ENCODE measurements at regions not wholly inside any gene's neighbourhood (a gene's known extent, or its start where the extent isn't known, plus 50 kb on each side); places are given as distances from the start of the nearest gene placed in this dataset.

DNA sequence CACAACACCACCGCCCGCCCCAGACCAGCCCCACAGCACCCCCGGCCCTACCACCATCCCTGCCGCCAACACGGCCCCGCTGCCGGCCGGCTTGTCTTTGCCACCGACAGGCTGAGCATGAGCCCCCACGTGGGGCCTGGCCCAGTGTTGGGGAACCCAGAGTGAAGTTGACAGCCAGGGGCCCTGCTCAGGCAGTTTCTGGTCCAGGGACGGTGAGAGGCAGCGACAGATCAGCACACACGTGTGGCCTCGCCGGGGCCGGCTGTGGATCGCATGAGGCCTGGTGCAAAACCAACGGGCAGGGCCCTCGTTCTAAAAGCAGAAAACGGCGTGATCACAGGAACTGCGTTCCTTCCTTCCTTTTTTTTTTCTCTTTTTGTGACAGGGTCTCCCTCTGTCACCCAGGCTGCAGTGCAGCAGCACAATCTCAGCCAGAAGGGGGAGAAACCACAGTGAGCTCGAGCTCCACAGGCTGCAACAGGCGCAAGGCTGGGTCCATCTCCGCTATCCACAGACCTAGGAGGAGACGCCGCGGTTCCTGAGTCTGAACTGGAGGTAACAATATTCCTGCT is 50.5 kb upstream of the FBRSL1 start:
- H3K4me3 ChIP-seq (ENCODE audit: low read depth, low read length), result no peak overlapping the region
- ChIA-PET CTCF (interaction anchor here (0.7 kb wide), 1 partner anchor 361 kb away, joined by 3 read pairs; no protein-coding TSS in a partner anchor), POLR2A (no interaction called here)
- no peaks in the 10 kb centered on the region for H3K36me3 ChIP-seq (ENCODE audit: control insufficient read depth in 2 of 2, insufficient read depth in 1 of 2, low read length in 2 of 2)
- H3K4me1 ChIP-seq (ENCODE audit: control insufficient read depth, insufficient read depth, low read length), result no peaks in the 10 kb centered on the region; the same call in 1 of the 2 replicates
- H3K27ac ChIP-seq (ENCODE audit: extremely low read depth, low read depth, low read length), result no peak overlapping the region
- TF ChIP-seq SCRT2 (tag by site-specific recombination; IDR thresholded peaks at IDR 0.05), result 0 out of 2 replicates have a peak, but pooled peaks have one; percentile 29
- no peak for TF ChIP-seq KLF1 (tag by site-specific recombination; IDR thresholded peaks at IDR 0.05)
- no peak for TF ChIP-seq ZNF501 (tag by site-specific recombination; IDR thresholded peaks at IDR 0.05)
- no peak for TF ChIP-seq ZNF37A (tag by site-specific recombination; IDR thresholded peaks at IDR 0.05)
- no peak for TF ChIP-seq ZFP37 (tag by site-specific recombination; IDR thresholded peaks at IDR 0.05)
- TF ChIP-seq, protein P1, sequence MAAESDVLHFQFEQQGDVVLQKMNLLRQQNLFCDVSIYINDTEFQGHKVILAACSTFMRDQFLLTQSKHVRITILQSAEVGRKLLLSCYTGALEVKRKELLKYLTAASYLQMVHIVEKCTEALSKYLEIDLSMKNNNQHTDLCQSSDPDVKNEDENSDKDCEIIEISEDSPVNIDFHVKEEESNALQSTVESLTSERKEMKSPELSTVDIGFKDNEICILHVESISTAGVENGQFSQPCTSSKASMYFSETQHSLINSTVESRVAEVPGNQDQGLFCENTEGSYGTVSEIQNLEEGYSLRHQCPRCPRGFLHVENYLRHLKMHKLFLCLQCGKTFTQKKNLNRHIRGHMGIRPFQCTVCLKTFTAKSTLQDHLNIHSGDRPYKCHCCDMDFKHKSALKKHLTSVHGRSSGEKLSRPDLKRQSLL (tag by site-specific recombination; IDR thresholded peaks at IDR 0.05), result peak; percentile 66; the same call in 1 of the 2 replicates
- no peak for TF ChIP-seq ZBTB1 (tag by site-specific recombination; IDR thresholded peaks at IDR 0.05)
- TF ChIP-seq, protein P2, sequence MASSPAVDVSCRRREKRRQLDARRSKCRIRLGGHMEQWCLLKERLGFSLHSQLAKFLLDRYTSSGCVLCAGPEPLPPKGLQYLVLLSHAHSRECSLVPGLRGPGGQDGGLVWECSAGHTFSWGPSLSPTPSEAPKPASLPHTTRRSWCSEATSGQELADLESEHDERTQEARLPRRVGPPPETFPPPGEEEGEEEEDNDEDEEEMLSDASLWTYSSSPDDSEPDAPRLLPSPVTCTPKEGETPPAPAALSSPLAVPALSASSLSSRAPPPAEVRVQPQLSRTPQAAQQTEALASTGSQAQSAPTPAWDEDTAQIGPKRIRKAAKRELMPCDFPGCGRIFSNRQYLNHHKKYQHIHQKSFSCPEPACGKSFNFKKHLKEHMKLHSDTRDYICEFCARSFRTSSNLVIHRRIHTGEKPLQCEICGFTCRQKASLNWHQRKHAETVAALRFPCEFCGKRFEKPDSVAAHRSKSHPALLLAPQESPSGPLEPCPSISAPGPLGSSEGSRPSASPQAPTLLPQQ (tag by site-specific recombination; IDR thresholded peaks at IDR 0.05), result no peak
- TF ChIP-seq ZFP69B (tag by site-specific recombination; IDR thresholded peaks at IDR 0.05), result no peak
- no peaks in the 10 kb centered on the region for H3K9me3 ChIP-seq (ENCODE audit: control insufficient read depth, insufficient read depth, low read depth, low read length)

DNA sequence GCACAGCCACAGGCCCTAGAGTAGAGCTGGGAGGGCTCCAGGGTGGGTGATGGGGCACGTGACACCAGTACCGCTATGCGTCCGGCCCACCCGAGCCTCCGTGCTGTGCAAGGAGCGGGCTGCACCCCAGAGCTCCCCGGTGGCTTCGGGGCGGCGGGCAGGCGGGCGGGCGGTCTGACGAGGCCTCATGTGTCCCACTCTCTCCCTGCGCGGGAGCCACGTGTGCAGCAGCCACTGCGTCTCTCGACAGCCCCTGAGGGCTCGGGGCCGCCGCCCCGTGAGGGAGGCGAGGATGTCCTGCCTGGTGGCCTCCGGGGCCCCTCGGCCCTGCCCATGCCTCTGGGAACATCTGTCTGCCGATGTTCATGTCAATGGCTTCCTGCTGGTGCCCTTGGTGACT is 51.2 kb upstream of the FBRSL1 start:
- H3K36me3 ChIP-seq (ENCODE audit: control insufficient read depth in 2 of 2, insufficient read depth in 1 of 2, low read length in 2 of 2), result no peaks in the 10 kb centered on the region
- CTCF ChIA-PET, result no interaction called here
- POLR2A ChIA-PET, result no interaction called here
- H3K27ac ChIP-seq (ENCODE audit: extremely low read depth, low read depth, low read length), result no peak overlapping the region
- H3K4me1 ChIP-seq (ENCODE audit: control insufficient read depth, insufficient read depth, low read length), result no peaks in the 10 kb centered on the region; the same call in 1 of the 2 replicates
- no peak overlapping the region for H3K4me3 ChIP-seq (ENCODE audit: low read depth, low read length)
- TF ChIP-seq ZNF426 (tag by site-specific recombination; IDR thresholded peaks at IDR 0.05), result no peak
- TF ChIP-seq, protein P3, sequence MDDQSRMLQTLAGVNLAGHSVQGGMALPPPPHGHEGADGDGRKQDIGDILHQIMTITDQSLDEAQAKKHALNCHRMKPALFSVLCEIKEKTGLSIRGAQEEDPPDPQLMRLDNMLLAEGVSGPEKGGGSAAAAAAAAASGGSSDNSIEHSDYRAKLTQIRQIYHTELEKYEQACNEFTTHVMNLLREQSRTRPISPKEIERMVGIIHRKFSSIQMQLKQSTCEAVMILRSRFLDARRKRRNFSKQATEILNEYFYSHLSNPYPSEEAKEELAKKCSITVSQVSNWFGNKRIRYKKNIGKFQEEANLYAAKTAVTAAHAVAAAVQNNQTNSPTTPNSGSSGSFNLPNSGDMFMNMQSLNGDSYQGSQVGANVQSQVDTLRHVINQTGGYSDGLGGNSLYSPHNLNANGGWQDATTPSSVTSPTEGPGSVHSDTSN (CRISPR knock-in tag; IDR thresholded peaks at IDR 0.05), result no peak
- TF ChIP-seq, protein P4, sequence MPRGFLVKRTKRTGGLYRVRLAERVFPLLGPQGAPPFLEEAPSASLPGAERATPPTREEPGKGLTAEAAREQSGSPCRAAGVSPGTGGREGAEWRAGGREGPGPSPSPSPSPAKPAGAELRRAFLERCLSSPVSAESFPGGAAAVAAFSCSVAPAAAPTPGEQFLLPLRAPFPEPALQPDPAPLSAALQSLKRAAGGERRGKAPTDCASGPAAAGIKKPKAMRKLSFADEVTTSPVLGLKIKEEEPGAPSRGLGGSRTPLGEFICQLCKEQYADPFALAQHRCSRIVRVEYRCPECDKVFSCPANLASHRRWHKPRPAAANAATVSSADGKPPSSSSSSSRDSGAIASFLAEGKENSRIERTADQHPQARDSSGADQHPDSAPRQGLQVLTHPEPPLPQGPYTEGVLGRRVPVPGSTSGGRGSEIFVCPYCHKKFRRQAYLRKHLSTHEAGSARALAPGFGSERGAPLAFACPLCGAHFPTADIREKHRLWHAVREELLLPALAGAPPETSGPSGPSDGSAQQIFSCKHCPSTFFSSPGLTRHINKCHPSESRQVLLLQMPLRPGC (tag by site-specific recombination; IDR thresholded peaks at IDR 0.05), result no peak
- TF ChIP-seq, protein P5, sequence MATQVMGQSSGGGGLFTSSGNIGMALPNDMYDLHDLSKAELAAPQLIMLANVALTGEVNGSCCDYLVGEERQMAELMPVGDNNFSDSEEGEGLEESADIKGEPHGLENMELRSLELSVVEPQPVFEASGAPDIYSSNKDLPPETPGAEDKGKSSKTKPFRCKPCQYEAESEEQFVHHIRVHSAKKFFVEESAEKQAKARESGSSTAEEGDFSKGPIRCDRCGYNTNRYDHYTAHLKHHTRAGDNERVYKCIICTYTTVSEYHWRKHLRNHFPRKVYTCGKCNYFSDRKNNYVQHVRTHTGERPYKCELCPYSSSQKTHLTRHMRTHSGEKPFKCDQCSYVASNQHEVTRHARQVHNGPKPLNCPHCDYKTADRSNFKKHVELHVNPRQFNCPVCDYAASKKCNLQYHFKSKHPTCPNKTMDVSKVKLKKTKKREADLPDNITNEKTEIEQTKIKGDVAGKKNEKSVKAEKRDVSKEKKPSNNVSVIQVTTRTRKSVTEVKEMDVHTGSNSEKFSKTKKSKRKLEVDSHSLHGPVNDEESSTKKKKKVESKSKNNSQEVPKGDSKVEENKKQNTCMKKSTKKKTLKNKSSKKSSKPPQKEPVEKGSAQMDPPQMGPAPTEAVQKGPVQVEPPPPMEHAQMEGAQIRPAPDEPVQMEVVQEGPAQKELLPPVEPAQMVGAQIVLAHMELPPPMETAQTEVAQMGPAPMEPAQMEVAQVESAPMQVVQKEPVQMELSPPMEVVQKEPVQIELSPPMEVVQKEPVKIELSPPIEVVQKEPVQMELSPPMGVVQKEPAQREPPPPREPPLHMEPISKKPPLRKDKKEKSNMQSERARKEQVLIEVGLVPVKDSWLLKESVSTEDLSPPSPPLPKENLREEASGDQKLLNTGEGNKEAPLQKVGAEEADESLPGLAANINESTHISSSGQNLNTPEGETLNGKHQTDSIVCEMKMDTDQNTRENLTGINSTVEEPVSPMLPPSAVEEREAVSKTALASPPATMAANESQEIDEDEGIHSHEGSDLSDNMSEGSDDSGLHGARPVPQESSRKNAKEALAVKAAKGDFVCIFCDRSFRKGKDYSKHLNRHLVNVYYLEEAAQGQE (tag by site-specific recombination; IDR thresholded peaks at IDR 0.05), result no peak
- H3K9me3 ChIP-seq (ENCODE audit: control insufficient read depth, insufficient read depth, low read depth, low read length), result no peaks in the 10 kb centered on the region

All from HEK293 (cell line).